ENCODE measurements at regions not wholly inside any gene's neighbourhood (a gene's known extent, or its start where the extent isn't known, plus 50 kb on each side); places are given as distances from the start of the nearest gene placed in this dataset.

GRCh38 chrX:115462406-115462805, 98.6 kb upstream of the PLS3 start:
- no peak for DNase-seq (ENCODE audit: low spot score)
- in situ Hi-C loops (cut with HindIII; ENCODE audit: low sequenced_read_pairs): no loop called here

- in situ Hi-C loops (cut with HindIII; ENCODE audit: low sequenced_read_pairs): no loop called here
- no peak for DNase-seq (ENCODE audit: low spot score)
These were observed 93.0 kb upstream of the PLS3 start for GRCh38 chrX:115467961-115468360.

- DNase-seq (ENCODE audit: low spot score): no peak
- in situ Hi-C loops (cut with HindIII; ENCODE audit: low sequenced_read_pairs): no loop called here
These were observed 88.8 kb upstream of the PLS3 start for GRCh38 chrX:115472131-115472530.

- DNase-seq (ENCODE audit: low spot score): no peak
- in situ Hi-C loops (cut with HindIII; ENCODE audit: low sequenced_read_pairs): no loop called here
These were observed 74.5 kb upstream of the PLS3 start for GRCh38 chrX:115486510-115486909.

- in situ Hi-C loops (cut with HindIII; ENCODE audit: low sequenced_read_pairs): no loop called here
These were observed 73.4 kb upstream of the PLS3 start for GRCh38 chrX:115487608-115488007.

GRCh38 chrX:115490814-115491213, 70.2 kb upstream of the PLS3 start:
- in situ Hi-C loops (cut with HindIII; ENCODE audit: low sequenced_read_pairs): no loop called here
- DNase-seq (ENCODE audit: low spot score): no peak

More at GRCh38 chrX:115487608-115488007, 73.4 kb upstream of the PLS3 start:
- no peak for DNase-seq (ENCODE audit: low spot score)

GRCh38 chrX:115491766-115492165, 69.2 kb upstream of the PLS3 start:
- in situ Hi-C loops (cut with HindIII; ENCODE audit: low sequenced_read_pairs): no loop called here
- DNase-seq (ENCODE audit: low spot score): no peak

GRCh38 chrX:115493015-115493414, 68.0 kb upstream of the PLS3 start:
- no peak for DNase-seq (ENCODE audit: low spot score)
- in situ Hi-C loops (cut with HindIII; ENCODE audit: low sequenced_read_pairs): no loop called here

- in situ Hi-C loops (cut with HindIII; ENCODE audit: low sequenced_read_pairs): no loop called here
- DNase-seq (ENCODE audit: low spot score): no peak
These were observed 66.8 kb upstream of the PLS3 start for GRCh38 chrX:115494161-115494560.

GRCh38 chrX:115499112-115499805, 61.7 kb upstream of the PLS3 start:
- in situ Hi-C loops (cut with HindIII; ENCODE audit: low sequenced_read_pairs): no loop called here
- no peak for DNase-seq (ENCODE audit: low spot score)

GRCh38 chrX:115503099-115503498, 57.9 kb upstream of the PLS3 start:
- no peak for DNase-seq (ENCODE audit: low spot score)
- in situ Hi-C loops (cut with HindIII; ENCODE audit: low sequenced_read_pairs): no loop called here

- in situ Hi-C loops (cut with HindIII; ENCODE audit: low sequenced_read_pairs): no loop called here
- DNase-seq (ENCODE audit: low spot score): no peak
These were observed 56.8 kb upstream of the PLS3 start for GRCh38 chrX:115504167-115504566.
